Hematopoietic multipotent progenitor cell treated with erythropoietin and hydrocortisone succinate and interleukin-3 and kit ligand, for 8 days (in vitro differentiated cells): ENCODE measurements at regions not wholly inside any gene's neighbourhood (a gene's known extent, or its start where the extent isn't known, plus 50 kb on each side); places are given as distances from the start of the nearest gene placed in this dataset.

ENCODE experiments used
- DNase-seq: peaks from one replicate; pipeline ENCODE4 v3.0.0-alpha.2; 2015

DNA sequence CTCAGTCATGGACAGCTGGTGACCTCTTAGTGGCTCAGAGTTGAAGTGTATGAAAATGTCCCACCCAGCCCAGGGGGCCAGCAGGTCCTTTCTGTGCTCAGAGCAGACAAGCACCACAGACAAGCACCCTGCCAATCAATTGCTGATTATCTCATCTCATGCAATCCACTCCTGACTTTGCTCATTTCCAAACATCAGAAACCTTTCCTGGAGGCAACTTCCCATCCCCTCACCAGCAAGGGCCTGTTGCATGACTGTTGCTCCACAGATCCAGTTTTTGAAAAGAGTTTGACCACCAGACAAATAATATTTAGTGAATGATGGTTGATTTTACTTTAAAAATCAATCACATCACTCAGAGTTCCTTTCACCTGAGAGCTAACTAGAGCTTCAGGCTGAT lies 397.3 kb upstream of the KLF4 start:
- DNase-seq: no peak

GRCh38 chr9:107883496-107884124 lies 394.0 kb upstream of the KLF4 start:
- DNase-seq: no peak

- no peak for DNase-seq
Measured at GRCh38 chr9:107881626-107882300, 392.2 kb upstream of the KLF4 start.

DNA sequence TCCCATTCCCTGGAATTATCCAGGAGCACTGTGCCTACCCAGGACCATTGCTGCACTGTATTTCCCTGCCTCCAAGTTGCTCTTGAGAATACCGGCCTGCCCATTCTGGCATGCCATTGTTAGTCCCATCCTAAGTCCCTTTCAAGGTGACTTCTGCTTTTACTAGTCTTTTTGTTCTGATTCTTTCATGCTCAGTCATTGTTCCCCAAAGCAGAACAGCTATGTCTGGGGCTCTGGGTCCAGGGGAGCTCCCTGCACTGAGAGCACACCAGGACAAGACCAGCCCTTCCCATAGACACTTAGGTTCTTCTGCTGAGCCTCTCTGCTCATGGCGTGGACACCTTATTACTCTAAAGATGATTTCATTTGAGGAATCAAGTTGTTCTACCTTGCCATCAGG lies 388.9 kb upstream of the KLF4 start:
- no peak for DNase-seq

DNA sequence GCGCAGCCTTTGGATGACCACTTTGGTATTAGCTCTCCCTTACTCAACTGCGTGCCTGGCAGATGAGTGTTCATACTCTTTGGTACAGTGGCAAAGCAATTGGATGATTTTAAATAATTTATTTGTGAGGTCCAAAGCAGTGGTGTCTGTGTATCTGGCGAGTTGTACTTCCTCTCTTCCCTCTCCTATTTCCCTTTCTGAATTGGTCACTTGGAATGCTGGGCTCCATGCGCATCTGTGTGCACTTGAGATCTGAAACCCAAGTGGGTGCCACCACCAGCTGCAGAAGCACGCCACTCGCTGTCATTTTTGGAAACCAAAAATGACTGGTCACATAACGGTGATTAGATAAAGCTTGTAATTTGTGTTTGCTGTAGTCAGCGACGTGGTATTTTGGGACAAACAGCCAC lies 386.0 kb upstream of the KLF4 start:
- DNase-seq: no peak

DNA sequence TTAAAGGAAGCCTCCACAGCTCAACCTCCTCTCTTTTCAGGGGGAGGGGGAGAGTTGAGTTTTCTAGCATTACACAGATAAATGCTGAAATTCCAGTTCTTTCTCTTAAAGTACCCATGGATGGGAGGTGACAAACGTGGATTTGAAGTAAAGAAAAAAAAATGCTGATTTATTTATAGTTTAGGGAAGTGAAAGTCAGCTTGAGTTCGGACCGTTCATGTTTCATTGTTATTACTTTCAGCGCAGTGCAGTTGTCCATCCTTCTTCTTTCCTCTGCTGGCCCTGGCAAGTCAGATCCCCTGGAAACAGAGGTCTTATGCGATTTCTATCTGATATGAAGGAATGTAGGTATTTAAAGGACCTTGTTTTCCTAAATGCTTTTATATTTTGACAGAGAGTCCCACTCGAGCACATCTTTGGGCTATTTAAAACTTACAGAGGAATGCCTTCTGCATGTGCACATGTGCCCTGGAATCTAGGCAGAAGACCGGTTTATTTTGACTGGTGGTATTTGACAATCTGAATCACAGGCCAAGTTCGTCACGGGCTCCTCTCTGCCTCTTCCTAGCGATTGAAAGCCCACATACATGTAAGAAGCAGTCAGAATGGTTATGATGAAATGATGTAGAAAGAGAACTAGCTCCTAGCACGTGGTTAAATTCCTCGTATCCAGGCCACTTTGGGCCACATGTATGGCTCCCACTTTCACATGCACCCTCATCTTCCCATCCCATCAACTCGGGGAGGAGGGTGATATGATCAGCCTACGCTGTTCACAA lies 385.2 kb upstream of the KLF4 start:
- no peak for DNase-seq

GRCh38 chr9:107874137-107874536 lies 384.6 kb upstream of the KLF4 start:
- no peak for DNase-seq

- no peak for DNase-seq
Measured at GRCh38 chr9:107872457-107873192, 383.1 kb upstream of the KLF4 start.

- DNase-seq: no peak
Measured at GRCh38 chr9:107870927-107871680, 381.5 kb upstream of the KLF4 start.

DNA sequence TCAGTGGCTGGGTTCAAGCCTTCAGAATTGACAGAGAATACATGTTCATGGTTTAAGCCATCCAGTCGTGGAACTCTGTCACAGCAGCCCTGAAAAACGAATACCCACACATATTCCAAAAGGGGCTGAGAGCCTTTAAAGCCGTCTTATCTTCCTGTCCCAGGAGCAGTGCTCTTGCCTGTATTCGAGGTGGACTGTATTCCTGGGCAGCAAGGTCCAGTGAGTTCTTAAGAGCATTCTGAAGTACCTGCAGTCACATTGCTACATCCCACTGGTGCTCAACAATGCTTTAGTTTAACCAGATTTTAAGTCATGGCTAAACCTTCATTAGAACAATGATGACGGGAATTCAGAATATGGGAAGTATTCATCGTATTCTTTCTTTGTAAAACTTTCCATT lies 380.7 kb upstream of the KLF4 start:
- no peak for DNase-seq

GRCh38 chr9:107869111-107869510 lies 379.5 kb upstream of the KLF4 start:
- no peak for DNase-seq

DNA sequence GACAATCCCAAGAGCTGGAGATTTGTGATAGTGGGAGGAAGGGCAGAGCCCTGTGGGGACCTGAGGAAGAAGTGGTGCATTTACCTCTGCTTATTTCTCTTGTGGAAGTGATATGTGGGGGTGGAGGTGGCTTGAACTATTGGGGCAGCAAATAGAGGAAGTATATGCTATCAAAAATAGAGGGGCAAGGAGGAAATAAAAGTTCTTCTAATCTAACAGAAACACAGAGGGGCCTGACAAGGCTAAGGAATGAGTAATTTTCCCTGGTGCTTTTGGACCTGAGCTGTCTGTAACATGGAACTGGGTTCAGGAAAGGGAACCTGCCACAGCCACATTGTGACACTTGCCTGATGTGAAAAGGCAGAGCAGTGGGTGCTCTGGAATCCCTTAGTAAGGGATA lies 378.6 kb upstream of the KLF4 start:
- DNase-seq: no peak

GRCh38 chr9:107867738-107868137 lies 378.2 kb upstream of the KLF4 start:
- no peak for DNase-seq

- DNase-seq: no peak
Measured at GRCh38 chr9:107866711-107867311, 377.2 kb upstream of the KLF4 start.

- no peak for DNase-seq
Measured at GRCh38 chr9:107863396-107863795, 373.8 kb upstream of the KLF4 start.

- no peak for DNase-seq
Measured at GRCh38 chr9:107862881-107863280, 373.3 kb upstream of the KLF4 start.

DNA sequence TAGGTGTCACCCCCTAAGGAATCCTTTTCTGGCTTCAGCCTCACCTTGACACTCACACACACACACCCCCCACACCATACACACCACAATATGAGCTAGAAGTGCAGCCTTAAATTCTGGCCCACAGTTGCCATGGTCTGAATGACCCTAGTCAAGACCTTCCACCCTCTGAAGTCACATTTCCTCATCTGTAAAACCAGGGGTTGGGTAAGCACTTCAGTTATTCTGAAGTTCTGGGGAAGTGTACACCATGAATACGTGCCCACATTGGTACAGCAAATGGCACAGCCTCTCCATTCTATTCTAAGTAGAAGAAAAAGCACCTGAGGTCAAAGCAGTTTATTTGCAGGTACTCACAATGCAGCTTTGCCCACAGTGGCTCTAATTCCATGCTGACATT lies 372.8 kb upstream of the KLF4 start:
- DNase-seq: no peak

DNA sequence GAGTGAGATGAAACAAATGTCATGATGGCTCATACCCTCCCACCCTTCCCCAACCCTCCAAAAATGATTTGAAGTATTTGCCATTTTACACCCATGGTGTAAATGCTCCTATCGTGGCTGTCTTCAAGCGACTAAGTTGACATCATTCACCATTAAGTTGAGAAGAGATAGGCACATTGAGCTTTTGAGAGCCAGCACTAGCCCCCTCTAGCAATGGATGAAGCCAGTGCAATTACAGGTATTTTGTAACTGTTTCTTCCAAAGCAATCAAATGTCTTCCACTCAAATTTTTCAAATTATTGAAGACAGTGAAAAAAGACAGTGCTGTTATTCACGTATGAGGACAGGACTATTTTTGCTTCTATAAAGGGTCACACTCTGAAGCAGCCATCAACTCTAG lies 371.5 kb upstream of the KLF4 start:
- no peak for DNase-seq

DNA sequence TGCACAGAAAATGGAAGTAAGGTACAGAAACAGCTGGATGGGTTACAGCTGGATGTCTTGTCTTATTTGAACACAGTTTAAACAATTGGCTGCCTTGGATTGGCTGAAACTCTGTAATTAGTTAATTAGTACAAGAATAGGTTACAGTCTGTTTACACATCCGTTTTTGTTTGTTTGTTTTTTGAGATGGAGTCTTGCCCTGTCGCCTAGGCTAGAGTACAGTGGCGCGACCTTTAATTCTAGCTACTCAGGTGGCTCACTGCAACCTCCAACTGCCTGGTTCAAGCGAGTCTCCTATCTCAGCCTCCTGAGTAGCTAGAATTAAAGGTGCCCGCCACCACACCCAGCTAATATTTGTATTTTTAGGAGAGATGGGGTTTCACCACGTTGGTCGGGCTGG lies 368.7 kb upstream of the KLF4 start:
- DNase-seq: no peak

DNA sequence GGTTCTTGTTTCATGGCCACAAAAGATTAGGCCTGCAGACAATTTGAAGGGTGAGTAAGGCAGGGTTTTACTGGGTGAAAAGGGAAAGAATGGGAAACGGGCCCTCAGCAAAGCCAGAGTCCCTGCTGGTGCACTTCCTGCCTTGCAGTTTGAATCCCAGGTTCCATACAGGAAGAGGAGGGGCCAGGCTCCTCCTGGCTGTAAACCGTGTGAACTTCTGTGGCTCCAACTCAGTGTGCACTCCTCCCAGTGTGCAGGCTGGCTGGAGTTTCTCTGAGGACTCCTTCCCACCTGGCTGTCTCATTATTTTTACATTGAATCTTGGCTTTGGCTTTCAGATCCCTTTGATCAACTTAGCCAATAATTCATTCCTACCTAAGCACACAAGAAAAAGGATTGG lies 367.1 kb upstream of the KLF4 start:
- no peak for DNase-seq

- DNase-seq: no peak
Measured at GRCh38 chr9:107855164-107855563, 365.6 kb upstream of the KLF4 start.

- DNase-seq: no peak
Measured at GRCh38 chr9:107853461-107853860, 363.9 kb upstream of the KLF4 start.
